Body of pancreas (tissue), 4 donors: ENCODE measurements at regions not wholly inside any gene's neighbourhood (a gene's known extent, or its start where the extent isn't known, plus 50 kb on each side); places are given as distances from the start of the nearest gene placed in this dataset.

Experiments used
- ATAC-seq: fragments of 150-250 bp; one replicate; pipeline ENCODE4 v1.9.1; 2016
- DNase-seq, 4 donors: peaks; one replicate each; pipeline ENCODE4 v3.0.0-alpha.2; 2019
- H3K27ac ChIP-seq, 4 donors: fragments of 200-600 bp; sonication (generic); 1 replicate in 3 of 4; 2 replicates in 1 of 4; pipeline versions ENCODE4 v1.5.1 to v1.6.1; 2016 to 2019; ENCODE audit warnings: mild to moderate bottlenecking in 1 of 4, mixed read lengths in 1 of 4, moderate library complexity in 1 of 4
- H3K27me3 ChIP-seq, 2 donors: fragments of 200-600 bp; sonication (generic); one replicate each; pipeline ENCODE4 v1.6.0; 2016; ENCODE audit warnings: mild to moderate bottlenecking in 1 of 2
- H3K36me3 ChIP-seq, 2 donors: fragments of 200-600 bp; sonication (generic); replicated peaks in 1 of 2; 2 replicates each; pipeline ENCODE4 v1.5.1; 2016; ENCODE audit warnings: low read depth in 2 of 2; ENCODE audit not compliant: insufficient read depth in 1 of 2
- H3K4me1 ChIP-seq: fragments of 200-600 bp; sonication (generic); one replicate; pipeline ENCODE4 v1.6.0; 2016
- H3K4me3 ChIP-seq, 2 donors: fragments of 200-600 bp; sonication (generic); 1 replicate in 1 of 2; 2 replicates in 1 of 2; pipeline ENCODE4 v1.5.1; 2016 to 2019
- H3K9me3 ChIP-seq, 3 donors: fragments of 200-600 bp; sonication (generic); 1 replicate in 2 of 3; 2 replicates in 1 of 3; pipeline ENCODE4 v1.5.1; 2016
- CTCF ChIP-seq, 7 experiments: fragments of 450-650 bp in 4 of 7; fragments of 200-600 bp in 3 of 7; sonication (generic) in 3 of 7; IDR thresholded peaks; one replicate each; pipeline ENCODE4 v1.5.1; 2016 to 2019; ENCODE audit warnings: antibody characterized with exemption in 7 of 7
- POLR2A ChIP-seq, 3 donors: fragments of 450-650 bp; IDR thresholded peaks; one replicate each; pipeline ENCODE4 v1.6.1; 2016; ENCODE audit warnings: antibody characterized with exemption in 3 of 3, mild to moderate bottlenecking in 2 of 3
- WGBS, 2 donors: methylation state at CpG; one replicate each; pipeline ENCODE4 v1.1.5; 2017; 5-methylcytosine and 5-hydroxymethylcytosine counted together
- intact Hi-C: fragments of 100-400 bp; cut with DNase I; formaldehyde crosslinking; loops from one replicate; pipeline ENCODE4 v1.15.1; 2023

- DNase-seq: no peak
- Histone ChIP-seq H3K9me3 (no peaks in the 10 kb centered on the region), H3K4me1 (no peaks in the 10 kb centered on the region), H3K4me3 (no peak overlapping the region), H3K36me3 (no peaks in the 10 kb centered on the region), H3K27ac (no peak overlapping the region), H3K27me3 (no peaks in the 10 kb centered on the region)
- no peak for ATAC-seq
- intact Hi-C loops: no loop called here
- 69 to 72% methylated on average over 22 to 29 of the region's 29 CpGs for WGBS, 2 donors
- no peak for TF ChIP-seq CTCF (IDR thresholded peaks at IDR 0.05)
- no peak for TF ChIP-seq POLR2A (IDR thresholded peaks at IDR 0.05)
Measured at GRCh38 chr14:104301731-104302460, 163.5 kb downstream of the KIF26A start.

DNA sequence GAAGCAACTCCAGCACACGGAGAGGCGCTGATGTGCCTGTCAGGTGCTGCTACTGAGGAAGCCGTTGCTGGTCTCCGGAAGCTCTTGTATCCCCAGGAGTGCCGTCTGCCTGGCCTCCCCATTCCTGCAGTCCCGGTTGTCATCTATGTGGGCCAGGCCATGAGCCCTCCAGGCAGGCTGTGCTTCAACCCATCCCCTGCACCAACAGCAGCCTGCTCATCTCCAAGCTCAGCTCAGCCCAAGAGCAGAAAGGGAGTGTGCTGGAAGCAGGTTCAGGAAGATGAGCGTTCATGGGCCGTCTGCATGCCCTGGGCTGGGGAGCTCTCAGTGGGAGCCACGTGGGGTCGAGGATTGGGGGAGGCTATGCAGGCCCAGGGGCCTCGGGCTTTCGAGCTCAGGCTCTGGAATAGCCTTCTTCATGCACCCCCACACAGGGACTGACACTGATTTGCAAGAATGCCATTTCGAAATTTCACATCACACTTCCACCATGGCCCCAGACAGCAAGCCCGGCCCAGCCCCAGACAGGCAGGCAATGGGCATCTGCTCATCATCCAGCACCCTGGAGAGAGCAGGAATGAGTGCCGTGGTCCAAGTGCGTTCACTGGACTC is 164.5 kb downstream of the KIF26A start:
- ATAC-seq (no peak), DNase-seq (no peak)
- Histone ChIP-seq H3K4me3 (no peak overlapping the region), H3K27ac (no peak overlapping the region), H3K4me1 (no peaks in the 10 kb centered on the region), H3K27me3 (no peaks in the 10 kb centered on the region), H3K9me3 (no peaks in the 10 kb centered on the region), H3K36me3 (no peaks in the 10 kb centered on the region)
- intact Hi-C loops: no loop called here
- TF ChIP-seq POLR2A (IDR thresholded peaks at IDR 0.05): no peak
- no peak for TF ChIP-seq CTCF (IDR thresholded peaks at IDR 0.05)
- WGBS, 2 donors: 67 to 74% methylated on average over 10 to 16 of the region's 16 CpGs

DNA sequence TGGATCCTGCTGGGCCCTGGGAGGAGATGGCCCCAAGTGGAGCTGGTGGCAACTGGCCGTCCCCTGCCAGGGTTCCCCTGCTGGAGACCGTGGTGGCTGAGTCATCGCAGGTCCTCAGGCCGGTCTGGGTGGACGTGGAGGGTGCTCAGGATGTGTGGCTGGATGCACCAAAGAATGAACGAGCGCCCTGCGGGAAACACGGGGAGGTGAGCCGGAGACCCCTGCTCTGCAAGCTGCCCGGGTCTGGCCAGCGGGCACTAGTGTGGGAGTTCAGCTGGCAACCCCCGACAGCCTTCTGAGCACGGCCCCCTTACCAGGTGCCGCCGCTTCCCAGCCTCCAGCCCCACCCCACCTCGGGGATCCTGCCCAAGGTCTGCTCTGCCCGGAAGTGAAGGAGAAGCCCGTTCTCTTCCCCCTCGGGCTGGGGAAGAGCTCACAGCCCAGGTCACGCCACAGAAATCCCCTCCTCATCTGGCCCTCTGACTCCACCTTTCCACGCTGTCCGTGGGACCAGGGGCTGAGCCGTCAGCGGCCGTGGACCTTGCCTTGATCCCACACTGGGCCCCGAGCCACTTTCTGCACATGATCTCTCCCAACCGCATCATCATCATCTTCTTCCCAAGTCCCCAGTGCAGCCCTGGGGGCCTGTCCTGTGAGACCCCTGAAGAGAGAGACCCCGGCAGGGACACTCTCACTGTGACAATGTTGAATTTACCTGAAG is 165.5 kb downstream of the KIF26A start:
- DNase-seq: no peak

DNA sequence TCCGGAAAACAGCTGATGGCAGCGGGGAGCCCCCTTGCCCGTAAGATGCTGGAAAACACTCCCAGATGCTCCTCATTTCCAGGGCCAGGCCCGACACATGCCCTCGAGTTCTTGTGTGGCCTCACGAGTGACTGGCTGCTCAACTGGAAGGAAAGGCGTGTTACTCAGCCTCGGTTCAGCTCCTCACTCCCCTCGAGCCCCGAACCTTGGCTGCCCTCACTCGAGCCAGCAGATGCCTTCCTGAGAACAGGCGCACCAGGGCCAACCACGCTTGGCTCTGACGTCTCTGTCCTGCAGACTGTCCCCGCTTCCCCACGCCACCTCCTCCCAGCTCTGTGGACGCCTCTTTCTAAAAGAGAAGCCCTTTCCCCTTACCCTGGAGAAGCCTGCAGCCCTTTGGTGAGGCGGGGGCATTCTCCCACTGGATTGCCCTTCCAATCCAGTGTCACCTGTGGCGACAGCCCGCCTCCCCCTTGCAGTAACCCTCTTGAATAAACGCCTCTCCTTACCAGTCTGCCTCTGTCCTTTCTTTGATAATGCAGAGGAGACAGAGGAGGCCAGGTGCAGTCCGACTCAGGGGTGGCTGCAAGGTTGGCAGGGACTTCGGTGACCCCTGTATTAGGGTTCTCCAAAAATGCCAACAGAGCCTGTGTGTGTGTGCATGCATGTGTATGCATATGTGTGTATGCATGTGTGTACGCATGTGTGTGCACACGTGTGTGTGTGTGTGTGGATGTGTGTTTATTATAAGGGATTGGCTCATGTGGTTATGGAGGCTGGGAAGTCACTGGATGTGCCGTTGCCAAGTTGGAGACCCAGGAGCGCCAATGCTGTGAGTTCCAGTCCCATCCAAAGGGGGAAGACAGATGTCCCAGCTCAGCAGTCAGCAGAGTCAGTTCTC is 166.3 kb downstream of the KIF26A start:
- no peak for DNase-seq
- Histone ChIP-seq H3K27ac (no peak overlapping the region), H3K27me3 (no peaks in the 10 kb centered on the region), H3K4me1 (no peaks in the 10 kb centered on the region), H3K9me3 (no peaks in the 10 kb centered on the region), H3K4me3 (no peak overlapping the region), H3K36me3 (no peaks in the 10 kb centered on the region)
- no peak for ATAC-seq
- TF ChIP-seq POLR2A (IDR thresholded peaks at IDR 0.05) (no peak), CTCF (IDR thresholded peaks at IDR 0.05) (no peak)
- WGBS, 2 donors: 64 to 65% methylated on average over 26 to 27 of the region's 27 CpGs
- intact Hi-C loops: no loop called here

More for the DNA sequence above, 165.5 kb downstream of the KIF26A start:
- H3K36me3 ChIP-seq: no peaks in the 10 kb centered on the region
- no peaks in the 10 kb centered on the region for H3K4me1 ChIP-seq
- no peak overlapping the region for H3K4me3 ChIP-seq
- no peaks in the 10 kb centered on the region for H3K27me3 ChIP-seq
- ATAC-seq: no peak
- H3K9me3 ChIP-seq: no peaks in the 10 kb centered on the region
- intact Hi-C loops: no loop called here
- TF ChIP-seq POLR2A (IDR thresholded peaks at IDR 0.05) (no peak), CTCF (IDR thresholded peaks at IDR 0.05) (no peak)
- WGBS, 2 donors: 69 to 72% methylated on average over 14 to 29 of the region's 29 CpGs
- H3K27ac ChIP-seq: no peak overlapping the region
